Fibroblast of lung (primary cell): ENCODE measurements at regions not wholly inside any gene's neighbourhood (a gene's known extent, or its start where the extent isn't known, plus 50 kb on each side); places are given as distances from the start of the nearest gene placed in this dataset.

Experiments used
- DNase-seq, 2 donors: peaks; one replicate each; pipeline versions ENCODE4 v3.0.0 to v3.0.0-alpha.2; 2010; ENCODE audit warnings: low read depth in 2 of 2
- H2AFZ ChIP-seq: 2 replicates; pipeline ENCODE4 v1.5.1; 2012; ENCODE audit warnings: low read length, control low read depth, inconsistent platforms
- H3K27ac ChIP-seq: 2 replicates; pipeline ENCODE4 v1.5.1; 2011; ENCODE audit warnings: low read length, control low read depth; ENCODE audit not compliant: insufficient read depth
- H3K27me3 ChIP-seq: 2 replicates; pipeline ENCODE4 v1.5.1; 2011; ENCODE audit warnings: mild to moderate bottlenecking, low read length; ENCODE audit not compliant: control insufficient read depth, insufficient read depth
- H3K36me3 ChIP-seq: 2 replicates; pipeline ENCODE4 v1.5.1; 2011; ENCODE audit warnings: low read length; ENCODE audit not compliant: control insufficient read depth, insufficient read depth
- H3K4me1 ChIP-seq: 2 replicates; pipeline ENCODE4 v1.5.1; 2011; ENCODE audit warnings: low read length; ENCODE audit not compliant: control insufficient read depth, insufficient read depth; ENCODE audit errors: extremely low read depth
- H3K4me2 ChIP-seq: 2 replicates; pipeline ENCODE4 v1.5.1; 2011; ENCODE audit warnings: low read length, control low read depth; ENCODE audit not compliant: insufficient read depth; ENCODE audit errors: extremely low read depth
- H3K4me3 ChIP-seq, 4 experiments: fragments of 200-600 bp in 1 of 4; sonication (generic) in 1 of 4; replicated peaks in 1 of 4; 2 replicates each; pipeline ENCODE4 v1.5.1; 2011 to 2016; ENCODE audit warnings: low read length in 4 of 4, low read depth in 3 of 4, mild to moderate bottlenecking in 3 of 4, control low read depth in 2 of 4, inconsistent platforms in 1 of 4, mixed read lengths in 1 of 4; ENCODE audit not compliant: insufficient read depth in 1 of 4; ENCODE audit errors: control extremely low read depth in 1 of 4
- H3K79me2 ChIP-seq: 2 replicates; pipeline ENCODE4 v1.5.1; 2012; ENCODE audit warnings: mild to moderate bottlenecking, low read length, inconsistent platforms; ENCODE audit not compliant: control insufficient read depth, insufficient read depth
- H3K9ac ChIP-seq: 2 replicates; pipeline ENCODE4 v1.5.1; 2011; ENCODE audit warnings: mild to moderate bottlenecking, low read length, control low read depth; ENCODE audit not compliant: insufficient read depth
- H3K9me3 ChIP-seq: 2 replicates; pipeline ENCODE4 v1.5.1; 2012; ENCODE audit warnings: low read depth, low read length; ENCODE audit not compliant: control insufficient read depth, insufficient read depth
- H4K20me1 ChIP-seq: 2 replicates; pipeline ENCODE4 v1.5.1; 2011; ENCODE audit warnings: low read length; ENCODE audit not compliant: control insufficient read depth, insufficient read depth; ENCODE audit errors: extremely low read depth
- EZH2 ChIP-seq: IDR thresholded peaks from 2 replicates; pipeline ENCODE4 v1.5.1; 2012; ENCODE audit warnings: low read length, control low read depth, mild to moderate bottlenecking; ENCODE audit errors: missing control alignments
- TF ChIP-seq, protein P1 (sequence below), 2 donors: IDR thresholded peaks in 1 of 2; conservative IDR thresholded peaks in 1 of 2; 1 replicate in 1 of 2; 2 replicates in 1 of 2; pipeline ENCODE4 v1.5.1; 2011 to 2012; ENCODE audit warnings: low read length in 2 of 2, control low read depth in 1 of 2, inconsistent platforms in 1 of 2, low read depth in 1 of 2, mild to moderate bottlenecking in 1 of 2

- Histone ChIP-seq H3K27me3 (no peaks in the 10 kb centered on the region), H3K27ac (no peak overlapping the region), H3K4me1 (no peaks in the 10 kb centered on the region), H3K9me3 (no peaks in the 10 kb centered on the region), H3K79me2 (no peaks in the 10 kb centered on the region), H4K20me1 (no peaks in the 10 kb centered on the region), H2AFZ (peak overlapping the region; percentile 67), H3K4me3 (no peak overlapping the region), H3K9ac (no peak overlapping the region), H3K36me3 (no peaks in the 10 kb centered on the region), H3K4me2 (peak overlapping the region; percentile 35)
- DNase-seq = peak in 1 of 2 donors; percentile 22
- TF ChIP-seq, protein P1, sequence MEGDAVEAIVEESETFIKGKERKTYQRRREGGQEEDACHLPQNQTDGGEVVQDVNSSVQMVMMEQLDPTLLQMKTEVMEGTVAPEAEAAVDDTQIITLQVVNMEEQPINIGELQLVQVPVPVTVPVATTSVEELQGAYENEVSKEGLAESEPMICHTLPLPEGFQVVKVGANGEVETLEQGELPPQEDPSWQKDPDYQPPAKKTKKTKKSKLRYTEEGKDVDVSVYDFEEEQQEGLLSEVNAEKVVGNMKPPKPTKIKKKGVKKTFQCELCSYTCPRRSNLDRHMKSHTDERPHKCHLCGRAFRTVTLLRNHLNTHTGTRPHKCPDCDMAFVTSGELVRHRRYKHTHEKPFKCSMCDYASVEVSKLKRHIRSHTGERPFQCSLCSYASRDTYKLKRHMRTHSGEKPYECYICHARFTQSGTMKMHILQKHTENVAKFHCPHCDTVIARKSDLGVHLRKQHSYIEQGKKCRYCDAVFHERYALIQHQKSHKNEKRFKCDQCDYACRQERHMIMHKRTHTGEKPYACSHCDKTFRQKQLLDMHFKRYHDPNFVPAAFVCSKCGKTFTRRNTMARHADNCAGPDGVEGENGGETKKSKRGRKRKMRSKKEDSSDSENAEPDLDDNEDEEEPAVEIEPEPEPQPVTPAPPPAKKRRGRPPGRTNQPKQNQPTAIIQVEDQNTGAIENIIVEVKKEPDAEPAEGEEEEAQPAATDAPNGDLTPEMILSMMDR (conservative IDR thresholded peaks at IDR 0.05 in 1 of 2, IDR thresholded peaks at IDR 0.05 in 1 of 2; ENCODE audit: low read depth in 1 of 2, low read length in 2 of 2) = no peak
- TF ChIP-seq EZH2 = no peak
These were observed 350.0 kb downstream of the QKI start for GRCh38 chr6:163764565-163764964.

- H3K4me2 ChIP-seq = no peak overlapping the region
- no peaks in the 10 kb centered on the region for H4K20me1 ChIP-seq
- no peaks in the 10 kb centered on the region for H3K4me1 ChIP-seq
- H3K4me3 ChIP-seq = no peak overlapping the region
- H3K36me3 ChIP-seq = no peaks in the 10 kb centered on the region
- no peaks in the 10 kb centered on the region for H3K79me2 ChIP-seq
- H3K27ac ChIP-seq = no peak overlapping the region
- no peak overlapping the region for H3K9ac ChIP-seq
- peak in 1 of 2 donors; percentile 56 for DNase-seq
- no peaks in the 10 kb centered on the region for H3K9me3 ChIP-seq
- TF ChIP-seq, protein P1 (conservative IDR thresholded peaks at IDR 0.05 in 1 of 2, IDR thresholded peaks at IDR 0.05 in 1 of 2; ENCODE audit: low read depth in 1 of 2, low read length in 2 of 2) = no peak
- TF ChIP-seq EZH2 = no peak
- no peak overlapping the region for H2AFZ ChIP-seq
- no peaks in the 10 kb centered on the region for H3K27me3 ChIP-seq
These were observed 347.0 kb downstream of the QKI start for GRCh38 chr6:163761481-163761880.

GRCh38 chr6:163760860-163761259 is 346.3 kb downstream of the QKI start:
- DNase-seq = no peak
- Histone ChIP-seq H3K4me2 (no peak overlapping the region), H3K79me2 (no peaks in the 10 kb centered on the region), H3K9me3 (no peaks in the 10 kb centered on the region), H3K4me1 (no peaks in the 10 kb centered on the region), H3K36me3 (no peaks in the 10 kb centered on the region), H3K27ac (no peak overlapping the region), H4K20me1 (no peaks in the 10 kb centered on the region), H3K4me3 (no peak overlapping the region), H3K9ac (no peak overlapping the region), H2AFZ (no peak overlapping the region), H3K27me3 (no peaks in the 10 kb centered on the region)
- TF ChIP-seq, protein P1 (conservative IDR thresholded peaks at IDR 0.05 in 1 of 2, IDR thresholded peaks at IDR 0.05 in 1 of 2; ENCODE audit: low read depth in 1 of 2, low read length in 2 of 2) = no peak
- no peak for TF ChIP-seq EZH2
